ENCODE measurements at regions not wholly inside any gene's neighbourhood (a gene's known extent, or its start where the extent isn't known, plus 50 kb on each side); places are given as distances from the start of the nearest gene placed in this dataset.

- Histone ChIP-seq H3K27me3 (ENCODE audit: control insufficient read depth in 2 of 2, insufficient read depth in 2 of 2, low read length in 2 of 2) (no peaks in the 10 kb centered on the region), H3K79me2 (ENCODE audit: control insufficient read depth, insufficient read depth, low read length) (no peaks in the 10 kb centered on the region), H4K20me1 (replicated peaks; ENCODE audit: control insufficient read depth, extremely low read depth, insufficient read depth, low read length) (no peaks in the 10 kb centered on the region), H3K4me1 (ENCODE audit: control insufficient read depth, extremely low read depth, insufficient read depth, low read length) (no peaks in the 10 kb centered on the region), H3K4me3 (replicated peaks in 1 of 3; ENCODE audit: insufficient read depth in 1 of 3, low read depth in 1 of 3, low read length in 3 of 3) (no peak overlapping the region), H2AFZ (ENCODE audit: low read depth, low read length) (no peak overlapping the region), H3K9ac (replicated peaks; ENCODE audit: extremely low read depth, insufficient read depth, low read length) (no peak overlapping the region), H3K9me1 (replicated peaks; ENCODE audit: control insufficient read depth, extremely low read depth, insufficient read depth, low read length) (no peaks in the 10 kb centered on the region), H3K9me3 (replicated peaks; ENCODE audit: control insufficient read depth, insufficient read depth, low read length) (peaks cover 3% of the 10 kb centered on the region), H3K27ac (ENCODE audit: insufficient read depth, low read depth, low read length) (no peak overlapping the region), H3K36me3 (ENCODE audit: control insufficient read depth in 2 of 2, extremely low read depth in 1 of 2, insufficient read depth in 2 of 2, low read length in 2 of 2) (no peaks in the 10 kb centered on the region), H3K4me2 (ENCODE audit: insufficient read depth, low read length) (no peak overlapping the region)
- CTCF ChIA-PET = no interaction called here
- no peak for TF ChIP-seq POLR2A (IDR thresholded peaks at IDR 0.05; ENCODE audit: low read depth, low read length)
- TF ChIP-seq CTCF (IDR thresholded peaks at IDR 0.05; ENCODE audit: extremely low read depth in 1 of 2, insufficient read depth in 1 of 2, low read depth in 1 of 2, low read length in 2 of 2) = no peak
- TF ChIP-seq, protein P1, sequence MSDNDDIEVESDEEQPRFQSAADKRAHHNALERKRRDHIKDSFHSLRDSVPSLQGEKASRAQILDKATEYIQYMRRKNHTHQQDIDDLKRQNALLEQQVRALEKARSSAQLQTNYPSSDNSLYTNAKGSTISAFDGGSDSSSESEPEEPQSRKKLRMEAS (IDR thresholded peaks at IDR 0.05; ENCODE audit: insufficient read depth, insufficient read length) = no peak
- no peak for TF ChIP-seq MYC (IDR thresholded peaks at IDR 0.05; ENCODE audit: low read depth, low read length)
- no peak for TF ChIP-seq GATA2 (IDR thresholded peaks at IDR 0.05; ENCODE audit: insufficient read depth, insufficient read length, low read depth, low read length)
- no peak for TF ChIP-seq POLR2AphosphoS5 (IDR thresholded peaks at IDR 0.05; ENCODE audit: insufficient read depth, low read depth, low read length)
- no peak for TF ChIP-seq EZH2 (IDR thresholded peaks at IDR 0.05; ENCODE audit: borderline replicate concordance, low read depth, low read length, severe bottlenecking)
- TF ChIP-seq JUN (IDR thresholded peaks at IDR 0.05; ENCODE audit: borderline replicate concordance, insufficient read depth, insufficient read length, low read depth) = no peak
- TF ChIP-seq FOS (IDR thresholded peaks at IDR 0.05; ENCODE audit: borderline replicate concordance, insufficient read depth, low read length) = no peak
- BruUV-seq (replicated peaks) = no TSS peak
- dilution Hi-C loops (cut with MboI; ENCODE audit: extremely low pct_ligation_motif_present, low sequenced_read_pairs) = no loop called here
- POLR2A ChIA-PET = no interaction called here
- no peak for FAIRE-seq
- no peak for DNase-seq (ENCODE audit: low read depth, low spot score)
- intact Hi-C loops (cut with micrococcal nuclease) = no loop called here
Measured at GRCh38 chr14:87060405-87060804, 932.6 kb downstream of the GALC start.
